ENCODE measurements at regions not wholly inside any gene's neighbourhood (a gene's known extent, or its start where the extent isn't known, plus 50 kb on each side); places are given as distances from the start of the nearest gene placed in this dataset.

- no peak overlapping the region for H3K4me3 ChIP-seq (ENCODE audit: low read length)
- no peaks in the 10 kb centered on the region; the same call in 1 of the 2 replicates for H3K9me3 ChIP-seq (ENCODE audit: control insufficient read depth, insufficient read depth, low read length)
- H3F3A ChIP-seq (ENCODE audit: control insufficient read depth, insufficient read depth) = no peaks in the 10 kb centered on the region
- H4K20me1 ChIP-seq (ENCODE audit: control insufficient read depth, insufficient read depth, low read depth, low read length) = no peaks in the 10 kb centered on the region
- no peaks in the 10 kb centered on the region for H3K27me3 ChIP-seq (ENCODE audit: control insufficient read depth, low read length)
- no peak overlapping the region for H3K4me2 ChIP-seq (ENCODE audit: low read length)
- TF ChIP-seq CTCF (IDR thresholded peaks at IDR 0.05; ENCODE audit: low read depth, low read length, poor library complexity, severe bottlenecking) (no peak), EZH2phosphoT487 (IDR thresholded peaks at IDR 0.05; ENCODE audit: borderline replicate concordance, low read length) (no peak)
- no peaks in the 10 kb centered on the region for H3K9me2 ChIP-seq (replicated peaks; ENCODE audit: control insufficient read depth, low read length)
- no peak overlapping the region for H3K27ac ChIP-seq (ENCODE audit: low read depth, low read length)
- H3K79me2 ChIP-seq (ENCODE audit: control insufficient read depth, low read length) = no peaks in the 10 kb centered on the region
- no peaks in the 10 kb centered on the region for H3K4me1 ChIP-seq (ENCODE audit: control insufficient read depth, low read length)
- no peaks in the 10 kb centered on the region for H3K36me3 ChIP-seq (ENCODE audit: control insufficient read depth, low read length)
These were observed 124.2 kb upstream of the MSX1 start for GRCh38 chr4:4735136-4735750.

- no peak overlapping the region for H3K27ac ChIP-seq (ENCODE audit: low read depth, low read length)
- no peaks in the 10 kb centered on the region for H3K4me1 ChIP-seq (ENCODE audit: control insufficient read depth, low read length)
- no peaks in the 10 kb centered on the region for H3K27me3 ChIP-seq (ENCODE audit: control insufficient read depth, low read length)
- no peak overlapping the region for H3K4me2 ChIP-seq (ENCODE audit: low read length)
- H3K36me3 ChIP-seq (ENCODE audit: control insufficient read depth, low read length) = no peaks in the 10 kb centered on the region
- no peaks in the 10 kb centered on the region for H4K20me1 ChIP-seq (ENCODE audit: control insufficient read depth, insufficient read depth, low read depth, low read length)
- H3K79me2 ChIP-seq (ENCODE audit: control insufficient read depth, low read length) = no peaks in the 10 kb centered on the region
- no peak overlapping the region for H3K4me3 ChIP-seq (ENCODE audit: low read length)
- no peaks in the 10 kb centered on the region for H3K9me2 ChIP-seq (replicated peaks; ENCODE audit: control insufficient read depth, low read length)
- H3K9me3 ChIP-seq (ENCODE audit: control insufficient read depth, insufficient read depth, low read length) = no peaks in the 10 kb centered on the region; the same call in 1 of the 2 replicates
- H3F3A ChIP-seq (ENCODE audit: control insufficient read depth, insufficient read depth) = no peaks in the 10 kb centered on the region
- TF ChIP-seq CTCF (IDR thresholded peaks at IDR 0.05; ENCODE audit: low read depth, low read length, poor library complexity, severe bottlenecking) = no peak
- no peak for TF ChIP-seq EZH2phosphoT487 (IDR thresholded peaks at IDR 0.05; ENCODE audit: borderline replicate concordance, low read length)
These were observed 125.0 kb upstream of the MSX1 start for GRCh38 chr4:4734425-4734824.

- H3K36me3 ChIP-seq (ENCODE audit: control insufficient read depth, low read length) = no peaks in the 10 kb centered on the region
- H3K9me3 ChIP-seq (ENCODE audit: control insufficient read depth, insufficient read depth, low read length) = no peaks in the 10 kb centered on the region; the same call in 1 of the 2 replicates
- H3K27me3 ChIP-seq (ENCODE audit: control insufficient read depth, low read length) = no peaks in the 10 kb centered on the region
These were observed 125.8 kb upstream of the MSX1 start for GRCh38 chr4:4733663-4734062.

More at GRCh38 chr4:4733663-4734062, 125.8 kb upstream of the MSX1 start:
- no peaks in the 10 kb centered on the region for H3K79me2 ChIP-seq (ENCODE audit: control insufficient read depth, low read length)
- H3K4me3 ChIP-seq (ENCODE audit: low read length) = no peak overlapping the region
- H4K20me1 ChIP-seq (ENCODE audit: control insufficient read depth, insufficient read depth, low read depth, low read length) = no peaks in the 10 kb centered on the region
- H3K27ac ChIP-seq (ENCODE audit: low read depth, low read length) = no peak overlapping the region
- no peak overlapping the region for H3K4me2 ChIP-seq (ENCODE audit: low read length)
- TF ChIP-seq EZH2phosphoT487 (IDR thresholded peaks at IDR 0.05; ENCODE audit: borderline replicate concordance, low read length) = no peak
- no peak for TF ChIP-seq CTCF (IDR thresholded peaks at IDR 0.05; ENCODE audit: low read depth, low read length, poor library complexity, severe bottlenecking)
- no peaks in the 10 kb centered on the region for H3K9me2 ChIP-seq (replicated peaks; ENCODE audit: control insufficient read depth, low read length)
- no peaks in the 10 kb centered on the region for H3K4me1 ChIP-seq (ENCODE audit: control insufficient read depth, low read length)
- H3F3A ChIP-seq (ENCODE audit: control insufficient read depth, insufficient read depth) = no peaks in the 10 kb centered on the region
